OCI-LY7 (cell line): ENCODE measurements at regions not wholly inside any gene's neighbourhood (a gene's known extent, or its start where the extent isn't known, plus 50 kb on each side); places are given as distances from the start of the nearest gene placed in this dataset.

Experiments
- EZH2phosphoT487 ChIP-seq: fragments of 200-600 bp; sonication (generic); IDR thresholded peaks from 2 replicates; pipeline ENCODE4 v1.6.1; 2018; ENCODE audit warnings: low read depth, borderline replicate concordance, mild to moderate bottlenecking, mixed run types, antibody characterized with exemption, low read length, moderate library complexity, mixed read lengths
- TF ChIP-seq, protein P1 (sequence below): fragments of 200-600 bp; sonication (generic); conservative IDR thresholded peaks from 2 replicates; pipeline ENCODE4 v1.5.1; 2014; ENCODE audit warnings: mild to moderate bottlenecking, antibody characterized with exemption, low read length, moderate library complexity, mixed read lengths

DNA sequence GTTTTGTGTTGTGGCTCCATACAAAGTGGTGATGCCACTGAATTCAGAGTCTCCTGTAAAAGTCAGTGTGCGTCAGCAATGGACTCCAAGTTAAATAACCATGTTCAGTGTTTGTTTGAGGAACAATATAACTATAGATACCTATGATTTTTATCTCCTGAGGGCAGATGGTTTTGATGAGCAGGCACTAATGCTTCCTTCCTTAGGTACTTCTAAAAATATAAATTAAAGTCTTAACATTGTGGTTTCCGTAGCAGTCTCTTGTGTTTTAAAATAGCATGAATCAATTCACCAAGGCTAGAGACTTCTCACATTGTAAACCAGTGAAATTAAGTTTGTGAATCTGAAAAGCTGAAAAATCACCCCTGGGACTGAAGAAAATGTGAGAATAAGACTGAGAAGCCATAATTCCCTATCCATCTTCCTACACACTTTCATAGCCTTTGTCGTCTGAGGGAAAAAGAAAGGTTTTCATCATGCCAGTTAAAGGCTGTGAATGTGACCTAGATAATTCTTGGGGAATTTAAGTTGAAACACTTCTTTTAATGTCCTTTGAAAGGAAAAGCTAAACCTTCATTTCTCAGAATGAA lies 1502.9 kb downstream of the CDH11 start:
- TF ChIP-seq, protein P1, sequence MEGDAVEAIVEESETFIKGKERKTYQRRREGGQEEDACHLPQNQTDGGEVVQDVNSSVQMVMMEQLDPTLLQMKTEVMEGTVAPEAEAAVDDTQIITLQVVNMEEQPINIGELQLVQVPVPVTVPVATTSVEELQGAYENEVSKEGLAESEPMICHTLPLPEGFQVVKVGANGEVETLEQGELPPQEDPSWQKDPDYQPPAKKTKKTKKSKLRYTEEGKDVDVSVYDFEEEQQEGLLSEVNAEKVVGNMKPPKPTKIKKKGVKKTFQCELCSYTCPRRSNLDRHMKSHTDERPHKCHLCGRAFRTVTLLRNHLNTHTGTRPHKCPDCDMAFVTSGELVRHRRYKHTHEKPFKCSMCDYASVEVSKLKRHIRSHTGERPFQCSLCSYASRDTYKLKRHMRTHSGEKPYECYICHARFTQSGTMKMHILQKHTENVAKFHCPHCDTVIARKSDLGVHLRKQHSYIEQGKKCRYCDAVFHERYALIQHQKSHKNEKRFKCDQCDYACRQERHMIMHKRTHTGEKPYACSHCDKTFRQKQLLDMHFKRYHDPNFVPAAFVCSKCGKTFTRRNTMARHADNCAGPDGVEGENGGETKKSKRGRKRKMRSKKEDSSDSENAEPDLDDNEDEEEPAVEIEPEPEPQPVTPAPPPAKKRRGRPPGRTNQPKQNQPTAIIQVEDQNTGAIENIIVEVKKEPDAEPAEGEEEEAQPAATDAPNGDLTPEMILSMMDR: no peak
- TF ChIP-seq EZH2phosphoT487: no peak
